Left colon (tissue), 2 donors: ENCODE measurements at regions not wholly inside any gene's neighbourhood (a gene's known extent, or its start where the extent isn't known, plus 50 kb on each side); places are given as distances from the start of the nearest gene placed in this dataset.
"Not testable (repeated sequence)": the region's sequence is repeated elsewhere in the genome, so short reads cannot be mapped to it uniquely, and the experiment has no call there.

ENCODE experiments used
- ATAC-seq: fragments of 200-7000 bp; cut with Tn5 transposase; one replicate; pipeline ENCODE4 v1.9.1; 2020; ENCODE audit warnings: mild to moderate bottlenecking, moderate library complexity
- DNase-seq, 2 donors: peaks; one replicate each; pipeline ENCODE4 v3.0.0-alpha.2; 2020
- intact Hi-C, 2 donors: fragments of 100-400 bp; cut with DNase I in 1 of 2; cut with micrococcal nuclease in 1 of 2; formaldehyde crosslinking; loops; one replicate each; pipeline versions ENCODE4 v1.11.2 to v1.14.0; 2022; cut with DNase I, micrococcal nuclease
- donor health status: DM: no; HTN: no; CAD: no.
- donor health status: DM: yes; HTN: yes; CAD: no.

DNA sequence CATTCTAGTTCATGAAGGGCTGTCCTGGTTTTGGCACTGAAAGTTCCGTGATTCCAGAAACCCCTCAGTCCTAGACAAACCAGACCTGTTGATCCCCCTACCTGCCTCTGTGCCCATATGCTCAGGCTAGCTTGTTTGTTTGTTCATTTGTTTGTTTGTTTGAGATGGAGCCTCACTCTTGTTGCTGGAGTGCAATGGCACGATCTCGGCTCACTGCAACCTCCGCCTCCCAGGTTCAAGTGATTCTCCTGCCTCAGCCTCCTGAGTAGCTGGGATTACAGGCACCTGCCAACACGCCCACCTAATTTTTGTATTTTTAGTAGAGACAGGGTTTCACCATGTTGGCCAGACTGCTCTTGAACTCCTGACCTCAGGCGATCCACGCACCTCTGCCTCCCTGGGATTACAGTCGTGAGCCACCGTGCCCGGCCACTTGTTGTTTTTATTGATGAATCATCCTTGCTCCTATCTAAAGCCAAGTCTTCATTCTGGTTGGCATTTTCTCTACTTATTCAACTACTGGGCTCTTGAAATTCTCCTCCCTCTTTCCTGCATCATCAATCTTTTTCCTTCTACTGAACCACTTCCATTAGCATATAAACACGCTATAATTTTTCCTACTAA, 86.3 kb upstream of the BMP2K start:
- intact Hi-C loops = no loop called here
- ATAC-seq (no peak), DNase-seq (no peak)

DNA sequence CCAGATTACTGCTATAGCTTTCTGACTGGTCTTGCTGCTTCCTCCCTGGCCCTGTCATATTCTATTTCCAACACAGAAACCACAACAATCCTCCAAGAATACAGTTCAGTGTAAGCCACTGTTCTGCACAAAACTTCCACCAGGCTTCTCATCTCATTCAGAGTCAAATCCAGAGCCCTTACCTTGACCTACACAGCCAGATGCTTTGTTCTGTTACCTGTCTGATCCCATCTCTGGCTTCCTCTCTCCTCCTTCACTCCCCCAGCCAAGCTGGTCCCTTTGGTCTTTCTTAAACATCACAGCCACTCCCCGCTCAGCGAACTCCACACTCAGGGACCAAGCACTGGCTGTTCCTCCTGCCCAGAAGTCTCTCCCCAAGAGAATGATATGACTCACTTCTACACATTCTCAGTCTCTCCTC, 84.8 kb upstream of the BMP2K start:
- ATAC-seq (no peak), DNase-seq (no peak)
- intact Hi-C loops = no loop called here

DNA sequence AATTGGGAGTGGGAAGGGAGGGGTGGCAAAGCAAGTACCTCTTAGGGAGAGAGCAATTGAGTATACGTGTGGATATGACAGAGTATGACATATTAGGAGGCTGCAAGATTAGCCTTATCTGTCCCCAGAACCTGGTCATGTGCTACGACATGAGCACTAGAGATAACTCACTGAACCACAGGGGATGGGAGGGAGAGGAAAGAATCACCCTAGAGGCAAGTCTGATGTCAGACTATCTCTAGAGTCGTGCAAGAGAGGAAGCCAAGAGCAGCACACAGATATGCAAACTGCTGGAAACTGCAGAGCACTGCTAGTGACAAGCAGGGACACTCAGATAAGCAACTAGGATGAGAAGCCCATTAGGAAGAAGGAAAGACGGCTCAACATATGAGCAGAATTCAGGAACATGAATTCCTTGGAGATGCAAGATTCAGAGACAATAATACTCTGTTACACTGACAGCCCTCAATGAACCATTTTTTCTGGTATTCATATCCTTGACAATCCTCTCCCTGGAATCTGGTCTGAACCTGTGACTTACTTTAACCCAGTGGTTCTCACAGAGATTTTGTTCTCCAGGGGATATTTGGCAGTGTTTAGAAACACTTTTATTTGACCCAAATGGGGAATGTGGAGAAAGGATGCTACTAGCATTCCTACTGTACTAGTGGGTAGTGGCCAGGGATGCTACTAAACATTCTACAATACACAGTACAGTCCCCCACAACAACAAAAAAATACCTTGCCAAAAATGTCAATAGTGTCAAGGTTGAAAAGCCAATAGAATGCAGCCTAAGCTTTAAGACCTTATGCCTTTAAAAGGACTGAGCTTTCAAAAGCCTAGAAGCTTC, 84.0 kb upstream of the BMP2K start:
- no peak for ATAC-seq
- DNase-seq = no peak
- intact Hi-C loops = no loop called here

DNA sequence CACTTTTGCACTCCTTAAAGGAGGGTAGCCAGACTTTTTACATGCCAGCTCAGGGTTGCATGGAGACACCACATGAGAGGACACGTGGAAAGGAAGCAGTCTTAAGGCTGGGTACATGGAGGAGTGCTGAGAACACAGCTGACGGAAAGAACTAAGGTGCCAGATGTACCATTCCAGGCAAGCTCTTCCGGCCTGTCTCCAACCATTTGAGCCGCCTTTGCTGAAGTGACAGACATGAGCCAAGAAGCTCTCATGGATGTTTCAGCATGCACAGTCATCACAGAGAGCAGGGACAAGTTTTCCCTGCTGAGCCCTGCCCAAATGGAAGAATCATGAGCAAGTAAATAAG, 83.4 kb upstream of the BMP2K start:
- intact Hi-C loops = no loop called here
- ATAC-seq = no peak
- no peak for DNase-seq

DNA sequence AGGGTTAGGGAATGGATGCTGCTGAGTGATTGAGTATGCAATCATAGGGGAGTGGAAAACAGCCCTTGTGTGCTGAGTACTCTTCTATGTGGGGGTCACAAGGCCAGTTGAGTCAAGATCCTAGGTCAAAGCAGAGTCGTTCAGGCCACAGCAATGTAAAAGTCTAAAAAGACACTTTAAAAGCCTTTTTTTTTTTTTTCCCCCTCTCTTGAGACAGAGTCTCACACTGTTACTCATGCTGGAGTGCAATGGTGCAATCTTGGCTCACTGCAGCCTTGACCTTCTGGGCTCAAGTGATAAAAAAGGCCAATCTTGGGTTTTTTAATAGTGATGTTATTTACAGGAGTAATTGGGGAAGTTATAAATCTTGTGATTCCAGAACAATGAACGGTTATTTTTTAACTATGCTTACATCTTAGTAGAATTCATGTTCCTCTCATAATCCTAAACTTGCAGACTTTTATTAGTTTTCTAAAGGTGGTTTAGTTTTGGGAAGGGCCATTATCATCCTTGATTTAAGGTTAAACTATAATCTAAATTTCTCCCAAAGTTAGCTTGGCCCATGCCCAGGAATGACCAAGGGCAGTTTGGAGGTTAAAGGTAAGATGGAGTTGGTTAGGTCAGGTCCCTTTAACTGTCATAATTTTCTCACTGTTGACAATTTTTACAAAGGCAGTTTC, 82.2 kb upstream of the BMP2K start:
- ATAC-seq (peak; percentile 62), DNase-seq (no peak)
- intact Hi-C loops = no loop called here

DNA sequence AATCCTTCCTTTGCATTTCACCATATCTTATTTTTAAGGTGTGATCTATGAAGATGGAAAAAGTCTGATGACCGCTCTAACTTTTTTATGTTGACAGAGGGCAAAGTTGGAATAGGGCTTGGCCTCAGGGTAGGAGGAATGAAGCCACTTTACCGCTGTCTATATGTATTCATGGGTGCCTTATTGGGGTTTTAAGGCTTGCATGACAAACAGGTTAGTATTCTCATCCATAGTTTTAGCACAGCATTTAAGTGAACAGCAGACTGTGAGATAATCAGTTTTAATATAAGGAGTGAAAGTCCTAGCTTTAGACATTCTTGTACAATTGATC, 81.7 kb upstream of the BMP2K start:
- ATAC-seq (peak; percentile 64), DNase-seq (no peak)
- intact Hi-C loops = no loop called here

DNA sequence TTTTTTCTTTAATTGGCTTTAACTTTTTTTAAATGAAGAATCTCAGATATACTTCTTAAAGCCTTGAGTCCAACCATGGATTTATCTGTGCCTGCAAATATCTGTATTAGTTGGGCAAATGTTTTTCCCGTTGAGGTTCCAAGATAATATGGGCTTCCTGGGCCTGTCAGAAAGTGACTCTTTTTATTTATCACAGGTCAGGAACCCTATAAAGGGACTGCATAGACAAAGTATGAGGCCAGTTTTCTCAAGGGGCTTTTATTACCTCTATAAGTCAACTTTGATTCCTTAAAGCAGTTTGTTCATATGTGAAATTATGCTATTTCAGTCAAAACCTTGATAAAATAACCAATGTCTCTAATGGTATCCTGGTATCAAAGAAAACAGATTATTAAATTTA, 80.2 kb upstream of the BMP2K start:
- intact Hi-C loops = no loop called here
- no peak for DNase-seq
- ATAC-seq = no peak

DNA sequence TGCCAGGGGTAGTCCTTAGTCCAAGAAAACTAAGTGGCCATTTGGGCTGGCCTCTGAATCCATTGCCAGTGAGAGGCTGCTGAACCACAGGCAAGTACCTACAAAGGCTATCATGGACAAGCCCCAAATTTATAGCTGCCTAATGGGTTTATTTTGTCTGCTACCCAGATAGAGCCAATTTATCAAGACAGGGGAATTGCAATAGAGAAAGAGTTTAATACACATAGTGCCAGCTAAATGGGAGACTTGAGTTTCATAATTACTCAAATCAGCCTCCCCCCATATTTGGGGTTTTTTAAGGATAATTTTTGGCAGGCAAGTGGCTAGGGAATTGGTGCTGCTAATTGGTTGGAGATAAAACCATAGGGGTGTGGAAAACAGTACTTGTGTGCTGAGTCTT, 73.1 kb upstream of the BMP2K start:
- DNase-seq (no peak), ATAC-seq (no peak)
- intact Hi-C loops = no loop called here

DNA sequence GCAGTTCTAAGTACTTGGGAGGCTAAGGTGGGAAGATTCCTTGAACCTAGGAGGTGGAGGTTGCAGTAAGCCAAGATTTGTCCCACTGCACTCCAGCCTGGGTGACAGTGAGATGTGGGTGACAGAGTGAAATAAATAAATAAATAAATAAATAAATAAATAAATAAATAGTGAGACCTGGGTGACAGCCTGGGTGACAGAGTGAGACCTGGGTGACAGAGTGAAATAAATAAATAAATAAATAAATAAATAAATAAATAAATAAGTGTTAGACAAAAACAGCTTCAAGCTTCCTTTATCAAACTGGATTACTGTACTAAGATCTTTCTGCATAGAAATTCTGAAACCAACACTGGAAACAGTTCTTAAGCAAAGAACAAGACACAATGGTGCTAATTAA, 71.8 kb upstream of the BMP2K start:
- no peak for ATAC-seq
- DNase-seq = no peak
- intact Hi-C loops = no loop called here

DNA sequence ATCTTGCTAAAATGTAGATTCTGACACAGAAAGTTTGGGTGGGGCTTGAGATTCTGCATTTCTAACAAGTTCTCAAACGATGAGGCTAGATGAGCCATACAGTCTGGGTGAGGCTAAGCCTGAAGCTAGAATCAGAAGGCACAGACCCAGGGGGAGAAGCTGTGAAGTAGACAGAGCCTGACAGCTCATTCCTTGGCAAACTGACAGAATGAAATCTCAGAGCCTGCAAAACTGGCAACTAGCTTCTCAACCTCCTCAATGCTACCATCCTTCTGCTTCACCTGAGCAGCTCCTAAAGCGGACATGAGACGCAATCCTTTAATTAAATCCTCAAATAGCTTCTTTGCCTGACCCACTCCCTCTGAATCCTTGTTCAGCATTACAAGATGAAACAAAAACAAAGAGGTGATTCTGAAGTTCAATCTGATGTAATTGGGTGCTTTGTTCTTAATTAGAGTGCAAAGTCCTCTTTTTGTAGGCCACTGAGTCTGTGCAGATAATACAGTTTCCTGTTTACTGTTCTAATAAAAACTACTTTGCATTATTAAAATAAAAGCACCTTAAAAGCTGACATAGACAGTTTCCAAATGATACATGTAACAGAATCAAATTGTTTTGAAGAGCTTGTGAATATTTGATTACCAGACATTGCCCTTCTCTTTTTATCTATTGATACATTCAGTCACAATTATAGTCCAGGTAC, 71.0 kb upstream of the BMP2K start:
- intact Hi-C loops = no loop called here
- no peak for DNase-seq
- ATAC-seq = peak; percentile 85

DNA sequence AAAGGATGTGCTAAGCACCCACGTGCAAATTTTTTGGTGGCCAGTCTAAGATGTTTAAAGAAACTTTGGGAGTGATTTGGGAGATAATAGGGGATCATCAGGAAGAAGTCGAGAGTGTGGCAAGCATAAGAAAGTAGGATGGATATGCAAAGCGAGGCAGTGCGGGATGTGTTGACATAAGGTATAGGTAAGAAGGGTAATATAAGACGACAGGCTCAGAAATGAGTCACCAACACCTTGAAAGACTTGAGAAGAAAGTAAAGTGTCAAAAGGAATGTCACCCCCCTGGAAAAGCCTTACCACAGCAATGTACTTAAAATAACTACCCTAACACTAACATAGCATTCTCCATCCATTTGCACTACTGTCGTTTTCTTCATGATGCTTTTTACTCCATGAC, 69.8 kb upstream of the BMP2K start:
- intact Hi-C loops = no loop called here
- ATAC-seq (no peak), DNase-seq (no peak)

DNA sequence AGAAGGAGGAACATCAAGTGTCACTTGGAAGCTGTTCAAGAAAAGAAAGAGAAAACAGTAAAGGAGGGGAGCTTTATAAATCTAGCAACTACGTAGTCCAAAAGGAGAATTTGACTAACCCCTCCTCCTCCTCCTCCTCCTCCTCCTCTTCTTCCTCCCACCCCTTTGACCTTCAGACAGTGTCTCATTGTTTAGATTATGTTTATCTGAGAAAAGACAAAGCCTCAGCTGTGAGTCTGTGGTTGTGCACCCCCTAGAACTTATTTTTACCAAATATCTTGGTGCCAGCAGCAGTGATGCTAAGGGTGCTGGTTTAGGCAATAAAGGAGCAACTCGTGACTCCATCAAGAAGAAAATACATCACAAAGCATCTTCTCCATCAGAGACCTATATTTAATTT, 68.9 kb upstream of the BMP2K start:
- DNase-seq = no peak
- intact Hi-C loops = no loop called here
- ATAC-seq = no peak

DNA sequence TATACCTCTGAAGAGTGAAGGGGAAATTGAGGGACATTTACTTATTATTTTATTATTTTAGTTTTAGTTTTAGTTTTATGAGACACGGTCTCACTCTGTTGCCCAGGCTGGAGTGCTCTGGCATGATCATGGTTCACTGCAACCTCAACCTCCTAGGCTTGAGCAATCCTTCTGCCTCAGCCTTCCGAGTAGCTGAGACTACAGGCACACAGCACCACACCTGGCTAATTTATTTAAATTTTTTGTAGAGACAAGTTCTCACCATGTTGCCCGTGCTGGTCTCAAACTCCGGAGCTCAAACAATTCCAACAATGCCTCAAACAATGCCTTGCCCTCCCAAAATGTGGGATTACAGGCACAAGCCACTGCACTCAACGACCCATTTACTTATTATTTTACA, 68.4 kb upstream of the BMP2K start:
- ATAC-seq (no peak), DNase-seq (no peak)
- intact Hi-C loops = no loop called here

DNA sequence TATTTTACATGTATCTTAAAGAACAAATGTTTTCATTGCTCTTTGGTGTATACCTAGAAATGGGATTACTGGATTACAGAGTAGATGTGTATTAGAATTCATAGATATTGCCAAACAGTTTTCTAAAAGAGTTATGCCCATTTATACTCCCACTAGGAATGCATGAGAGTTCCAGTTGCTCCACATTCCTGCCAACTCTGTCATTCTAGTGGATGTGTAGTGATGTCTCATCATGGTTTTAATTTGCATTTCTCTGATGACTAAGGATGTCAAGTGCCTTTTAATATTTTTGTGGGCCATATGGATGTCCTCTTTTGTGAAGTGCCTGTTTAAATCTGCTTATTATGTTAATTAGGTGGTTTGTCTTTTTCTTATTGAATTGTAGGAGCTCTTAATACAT, 65.6 kb upstream of the BMP2K start:
- ATAC-seq (no peak), DNase-seq (no peak)
- intact Hi-C loops = no loop called here

DNA sequence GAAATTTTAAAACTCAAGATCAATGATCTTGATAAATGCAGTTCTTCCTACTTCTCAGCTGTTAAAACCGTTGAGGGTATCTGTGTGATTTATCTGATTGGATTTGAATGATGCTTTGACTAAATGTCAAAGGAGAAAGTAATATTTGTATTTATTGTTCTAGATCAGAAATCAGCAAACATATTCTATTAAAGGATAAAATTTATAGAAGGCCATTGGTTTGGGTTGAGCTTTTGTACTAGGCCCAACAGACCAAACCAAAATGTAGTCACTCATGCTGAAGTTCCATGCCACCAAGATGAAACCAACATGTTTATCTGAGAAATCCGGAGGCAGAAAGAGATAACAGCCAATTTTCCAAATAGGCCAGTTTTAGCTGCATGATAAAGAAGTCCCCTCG, 64.5 kb upstream of the BMP2K start:
- no peak for ATAC-seq
- no peak for DNase-seq
- intact Hi-C loops = no loop called here

DNA sequence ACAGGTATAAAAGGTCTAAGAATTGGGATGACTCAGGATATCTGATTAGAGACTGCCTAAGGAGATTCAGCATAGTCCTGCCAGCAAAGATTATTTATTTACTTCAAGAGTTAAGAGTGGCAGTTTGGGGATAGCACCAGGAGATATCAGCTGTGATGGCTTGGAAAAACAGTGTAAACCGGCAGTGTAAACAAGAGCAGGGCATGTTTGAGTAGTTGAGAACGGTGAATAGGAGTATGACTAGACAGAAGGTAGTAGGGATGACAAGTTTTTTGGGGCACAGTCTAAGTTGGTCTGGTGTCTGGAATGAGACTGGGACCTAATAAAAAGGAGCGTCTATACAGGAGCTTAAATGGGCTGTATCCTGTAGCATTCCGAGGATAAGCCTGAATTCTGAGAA, 61.6 kb upstream of the BMP2K start:
- intact Hi-C loops, DNase-seq, ATAC-seq: not testable (repeated sequence)

DNA sequence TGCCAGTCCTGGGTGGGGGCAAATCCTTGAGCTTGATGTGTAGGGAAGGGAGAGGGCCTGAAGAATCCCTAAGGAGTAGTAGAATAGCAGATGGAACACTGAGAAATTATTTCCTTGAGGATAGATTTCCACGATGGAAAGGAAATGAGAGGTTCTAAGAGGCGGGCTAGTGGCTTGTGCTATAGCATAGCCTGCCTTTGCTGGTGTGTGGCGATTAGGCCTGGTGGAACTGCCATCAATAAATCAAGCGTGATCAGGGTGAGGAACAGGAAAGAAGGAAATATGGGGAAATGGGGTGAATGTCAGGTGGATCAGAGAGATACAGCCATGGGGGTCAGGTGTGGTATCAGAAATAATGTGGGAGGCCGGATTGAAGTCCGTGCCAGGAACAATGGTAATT, 60.8 kb upstream of the BMP2K start:
- DNase-seq, ATAC-seq, intact Hi-C loops: not testable (repeated sequence)

DNA sequence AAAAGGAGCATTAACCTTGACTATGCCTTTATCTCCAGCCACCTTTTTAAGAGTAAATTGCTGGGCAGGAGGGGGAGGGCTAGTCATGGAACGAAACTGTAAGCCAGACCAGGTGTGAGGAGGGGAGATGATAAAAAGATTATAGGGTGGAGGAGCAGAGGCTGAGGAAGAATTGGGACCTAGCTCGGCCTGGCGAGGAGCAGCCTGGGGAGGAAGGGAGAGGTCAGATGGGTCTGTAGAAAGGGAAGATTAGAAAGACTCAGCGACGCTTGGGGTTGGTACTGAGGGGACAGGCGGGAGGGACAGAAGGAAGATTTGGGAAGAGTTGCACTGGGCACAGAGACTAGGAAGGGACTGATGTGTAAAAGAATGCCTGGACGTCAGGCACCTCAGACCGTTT, 58.4 kb upstream of the BMP2K start:
- ATAC-seq, DNase-seq, intact Hi-C loops: not testable (repeated sequence)

DNA sequence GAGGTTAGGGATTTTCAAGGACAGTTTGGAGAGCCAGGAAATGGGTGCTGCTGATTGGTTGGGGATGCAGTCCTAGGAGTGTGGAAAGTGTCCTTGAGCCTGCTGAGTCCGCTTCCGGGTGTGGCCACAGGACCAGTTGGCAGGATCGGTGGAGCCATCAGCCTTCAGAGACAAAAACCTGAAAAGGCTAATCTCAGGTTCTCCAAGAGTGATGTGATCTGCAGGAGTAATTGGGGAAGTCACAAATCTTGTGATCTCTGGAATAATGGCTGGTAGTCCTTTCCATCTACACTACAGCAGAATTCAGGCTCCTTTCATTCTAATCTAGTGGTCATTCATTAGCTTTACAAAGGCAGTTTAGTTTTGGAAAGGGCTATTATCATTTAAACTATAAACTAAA, 55.9 kb upstream of the BMP2K start:
- no peak for DNase-seq
- intact Hi-C loops = no loop called here
- ATAC-seq = no peak
